HepG2 (cell line): ENCODE measurements at regions not wholly inside any gene's neighbourhood (a gene's known extent, or its start where the extent isn't known, plus 50 kb on each side); places are given as distances from the start of the nearest gene placed in this dataset.

Experiments used
- ARNT ChIP-seq: fragments of 450-650 bp; IDR thresholded peaks from 2 replicates; pipeline ENCODE4 v1.6.1; 2017
- ETV6 ChIP-seq: sonication (generic); formaldehyde crosslinking; conservative IDR thresholded peaks from 2 replicates; pipeline ENCODE4 v1.4.0; 2020; ENCODE audit warnings: missing genetic modification reagents
- JUND ChIP-seq: sonication (generic); formaldehyde crosslinking; IDR thresholded peaks from 2 replicates; pipeline ENCODE4 v1.8.0; 2022; ENCODE audit warnings: mild to moderate bottlenecking, missing genetic modification reagents
- KAT7 ChIP-seq: IDR thresholded peaks from 2 replicates; pipeline ENCODE4 v1.6.1; 2018; ENCODE audit warnings: borderline replicate concordance, missing compliant biosample characterization
- MEIS2 ChIP-seq: sonication (generic); formaldehyde crosslinking; IDR thresholded peaks from 2 replicates; pipeline ENCODE4 v1.9.0; 2021; ENCODE audit warnings: mild to moderate bottlenecking, missing genetic modification reagents
- NCOR1 ChIP-seq: fragments of 200-600 bp; sonication (generic); IDR thresholded peaks from 2 replicates; pipeline ENCODE4 v1.7.0; 2017; ENCODE audit warnings: antibody characterized with exemption, low read length, borderline replicate concordance
- NFKBIZ ChIP-seq: IDR thresholded peaks from 2 replicates; pipeline ENCODE4 v1.6.1; 2018; ENCODE audit warnings: missing genetic modification reagents, missing compliant biosample characterization
- RORA ChIP-seq: sonication (generic); formaldehyde crosslinking; IDR thresholded peaks from 2 replicates; pipeline ENCODE4 v1.5.0; 2020; ENCODE audit warnings: mild to moderate bottlenecking, missing genetic modification reagents, moderate library complexity
- SAFB2 ChIP-seq: sonication (generic); formaldehyde crosslinking; IDR thresholded peaks from 2 replicates; pipeline ENCODE4 v1.5.1; 2020; ENCODE audit warnings: missing genetic modification reagents, low read depth, mild to moderate bottlenecking, borderline replicate concordance
- SALL2 ChIP-seq: sonication (generic); formaldehyde crosslinking; IDR thresholded peaks from 2 replicates; pipeline ENCODE4 v1.8.1; 2023; ENCODE audit warnings: mild to moderate bottlenecking, missing genetic modification reagents, inconsistent platforms
- XBP1 ChIP-seq: sonication (generic); formaldehyde crosslinking; IDR thresholded peaks from 2 replicates; pipeline ENCODE4 v1.5.0; 2020; ENCODE audit warnings: missing genetic modification reagents
- ZBTB1 ChIP-seq: sonication (generic); formaldehyde crosslinking; IDR thresholded peaks from 2 replicates; pipeline ENCODE4 v1.4.0; 2020; ENCODE audit warnings: missing genetic modification reagents, borderline replicate concordance
- ZNF24 ChIP-seq: fragments of 450-650 bp; IDR thresholded peaks from 2 replicates; pipeline ENCODE4 v1.6.1; 2017; ENCODE audit warnings: antibody characterized with exemption, mild to moderate bottlenecking
- ZNF264 ChIP-seq: sonication (generic); formaldehyde crosslinking; IDR thresholded peaks from 2 replicates; pipeline ENCODE4 v1.4.0; 2020; ENCODE audit warnings: missing genetic modification reagents
- ZNF317 ChIP-seq: sonication (generic); formaldehyde crosslinking; IDR thresholded peaks from 2 replicates; pipeline ENCODE4 v1.5.0; 2020; ENCODE audit warnings: mild to moderate bottlenecking, missing genetic modification reagents
- ZNF331 ChIP-seq: sonication (generic); formaldehyde crosslinking; IDR thresholded peaks from 2 replicates; pipeline ENCODE4 v1.4.0; 2020; ENCODE audit warnings: missing genetic modification reagents
- ZNF629 ChIP-seq: sonication (generic); formaldehyde crosslinking; conservative IDR thresholded peaks from 2 replicates; pipeline ENCODE4 v1.5.0; 2020; ENCODE audit warnings: missing genetic modification reagents
- ZSCAN12 ChIP-seq: sonication (generic); formaldehyde crosslinking; IDR thresholded peaks from 2 replicates; pipeline ENCODE4 v1.9.0; 2021; ENCODE audit warnings: mild to moderate bottlenecking, missing genetic modification reagents
- TF ChIP-seq, protein P1 (sequence below): sonication (generic); formaldehyde crosslinking; IDR thresholded peaks from 2 replicates; pipeline ENCODE4 v1.8.0; 2023; ENCODE audit warnings: mild to moderate bottlenecking, missing genetic modification reagents
- TF ChIP-seq, protein P2 (sequence below): sonication (generic); formaldehyde crosslinking; IDR thresholded peaks from 2 replicates; pipeline ENCODE4 v1.9.0; 2021; ENCODE audit warnings: missing genetic modification reagents, borderline replicate concordance
- TF ChIP-seq, protein P3 (sequence below): sonication (generic); formaldehyde crosslinking; IDR thresholded peaks from 2 replicates; pipeline ENCODE4 v1.5.1; 2020; ENCODE audit warnings: missing genetic modification reagents, mild to moderate bottlenecking, borderline replicate concordance
- TF ChIP-seq, protein P4 (sequence below): IDR thresholded peaks from 2 replicates; pipeline ENCODE4 v1.6.1; 2016; ENCODE audit warnings: missing compliant biosample characterization, missing genetic modification reagents, borderline replicate concordance
- TF ChIP-seq, protein P5 (sequence below): IDR thresholded peaks from 2 replicates; pipeline ENCODE4 v1.6.1; 2016; ENCODE audit warnings: low read depth, control low read depth

DNA sequence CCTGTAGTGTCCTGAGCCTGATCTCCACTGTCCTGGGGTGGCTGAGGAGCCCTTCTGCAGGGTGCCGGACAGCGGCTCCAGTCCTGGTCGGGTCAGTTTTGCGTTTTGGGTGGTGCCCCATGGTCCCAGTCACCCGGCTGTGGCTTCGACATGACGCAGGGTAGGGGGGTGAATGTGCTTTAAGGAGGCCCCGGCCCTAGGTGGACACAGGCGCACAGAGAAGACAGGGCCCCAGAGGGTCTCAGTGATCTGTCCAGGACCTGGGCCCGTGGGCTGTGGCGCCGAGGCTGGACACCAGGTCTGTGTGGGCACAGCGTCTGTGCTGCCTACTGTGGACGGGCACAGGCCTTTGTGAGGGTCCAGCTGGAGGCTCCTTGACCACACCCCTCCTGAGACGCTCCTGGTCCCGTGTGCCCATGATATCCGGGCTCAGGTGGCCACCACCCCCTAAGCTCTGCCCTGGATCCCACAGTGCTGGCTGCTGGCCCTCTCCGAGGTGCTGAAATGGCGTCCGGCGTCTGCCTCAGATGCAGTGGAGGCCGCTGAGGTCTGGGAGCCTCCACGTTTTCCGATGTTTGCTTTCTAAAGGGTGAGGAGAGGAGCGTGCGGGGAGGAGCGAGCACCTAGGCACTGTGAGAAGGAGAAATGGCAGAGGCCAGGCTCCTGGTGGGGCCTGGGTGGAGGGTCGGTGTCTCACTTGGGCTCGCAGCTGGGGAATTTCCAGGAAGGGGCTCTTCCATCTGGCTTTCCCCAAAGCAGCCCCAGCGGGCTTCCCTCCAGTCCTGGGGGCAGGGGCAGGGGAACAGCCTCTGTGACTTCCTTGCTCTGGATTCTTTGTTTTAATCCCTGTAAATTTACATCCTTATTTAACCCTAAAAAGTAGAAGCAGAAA, 56.1 kb upstream of the ACSF3 start (continued):
- TF ChIP-seq ZNF629 (no peak), ETV6 (no peak), ARNT (no peak), ZSCAN12 (CRISPR knock-in tag) (no peak), ZNF24 (no peak), XBP1 (0 out of 2 replicates have a peak, but pooled peaks have one; percentile 66), RORA (CRISPR knock-in tag) (no peak), NFKBIZ (CRISPR knock-in tag) (no peak), SAFB2 (no peak), ZNF264 (CRISPR knock-in tag) (no peak), JUND (CRISPR knock-in tag) (no peak), ZNF317 (CRISPR knock-in tag) (no peak), NCOR1 (no peak), KAT7 (no peak), ZNF331 (CRISPR knock-in tag) (peak; percentile 67; the same call in 1 of the 2 replicates), SALL2 (CRISPR knock-in tag) (no peak), MEIS2 (CRISPR knock-in tag) (no peak), ZBTB1 (CRISPR knock-in tag) (no peak)
- TF ChIP-seq, protein P1, sequence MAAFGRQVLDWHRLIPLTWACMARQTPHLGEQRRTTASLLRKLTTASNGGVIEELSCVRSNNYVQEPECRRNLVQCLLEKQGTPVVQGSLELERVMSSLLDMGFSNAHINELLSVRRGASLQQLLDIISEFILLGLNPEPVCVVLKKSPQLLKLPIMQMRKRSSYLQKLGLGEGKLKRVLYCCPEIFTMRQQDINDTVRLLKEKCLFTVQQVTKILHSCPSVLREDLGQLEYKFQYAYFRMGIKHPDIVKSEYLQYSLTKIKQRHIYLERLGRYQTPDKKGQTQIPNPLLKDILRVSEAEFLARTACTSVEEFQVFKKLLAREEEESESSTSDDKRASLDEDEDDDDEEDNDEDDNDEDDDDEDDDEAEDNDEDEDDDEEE (CRISPR knock-in tag) = no peak
- TF ChIP-seq, protein P2, sequence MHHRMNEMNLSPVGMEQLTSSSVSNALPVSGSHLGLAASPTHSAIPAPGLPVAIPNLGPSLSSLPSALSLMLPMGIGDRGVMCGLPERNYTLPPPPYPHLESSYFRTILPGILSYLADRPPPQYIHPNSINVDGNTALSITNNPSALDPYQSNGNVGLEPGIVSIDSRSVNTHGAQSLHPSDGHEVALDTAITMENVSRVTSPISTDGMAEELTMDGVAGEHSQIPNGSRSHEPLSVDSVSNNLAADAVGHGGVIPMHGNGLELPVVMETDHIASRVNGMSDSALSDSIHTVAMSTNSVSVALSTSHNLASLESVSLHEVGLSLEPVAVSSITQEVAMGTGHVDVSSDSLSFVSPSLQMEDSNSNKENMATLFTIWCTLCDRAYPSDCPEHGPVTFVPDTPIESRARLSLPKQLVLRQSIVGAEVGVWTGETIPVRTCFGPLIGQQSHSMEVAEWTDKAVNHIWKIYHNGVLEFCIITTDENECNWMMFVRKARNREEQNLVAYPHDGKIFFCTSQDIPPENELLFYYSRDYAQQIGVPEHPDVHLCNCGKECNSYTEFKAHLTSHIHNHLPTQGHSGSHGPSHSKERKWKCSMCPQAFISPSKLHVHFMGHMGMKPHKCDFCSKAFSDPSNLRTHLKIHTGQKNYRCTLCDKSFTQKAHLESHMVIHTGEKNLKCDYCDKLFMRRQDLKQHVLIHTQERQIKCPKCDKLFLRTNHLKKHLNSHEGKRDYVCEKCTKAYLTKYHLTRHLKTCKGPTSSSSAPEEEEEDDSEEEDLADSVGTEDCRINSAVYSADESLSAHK (CRISPR knock-in tag) = no peak
- TF ChIP-seq, protein P3, sequence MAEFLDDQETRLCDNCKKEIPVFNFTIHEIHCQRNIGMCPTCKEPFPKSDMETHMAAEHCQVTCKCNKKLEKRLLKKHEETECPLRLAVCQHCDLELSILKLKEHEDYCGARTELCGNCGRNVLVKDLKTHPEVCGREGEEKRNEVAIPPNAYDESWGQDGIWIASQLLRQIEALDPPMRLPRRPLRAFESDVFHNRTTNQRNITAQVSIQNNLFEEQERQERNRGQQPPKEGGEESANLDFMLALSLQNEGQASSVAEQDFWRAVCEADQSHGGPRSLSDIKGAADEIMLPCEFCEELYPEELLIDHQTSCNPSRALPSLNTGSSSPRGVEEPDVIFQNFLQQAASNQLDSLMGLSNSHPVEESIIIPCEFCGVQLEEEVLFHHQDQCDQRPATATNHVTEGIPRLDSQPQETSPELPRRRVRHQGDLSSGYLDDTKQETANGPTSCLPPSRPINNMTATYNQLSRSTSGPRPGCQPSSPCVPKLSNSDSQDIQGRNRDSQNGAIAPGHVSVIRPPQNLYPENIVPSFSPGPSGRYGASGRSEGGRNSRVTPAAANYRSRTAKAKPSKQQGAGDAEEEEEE (CRISPR knock-in tag) = no peak
- TF ChIP-seq, protein P4, sequence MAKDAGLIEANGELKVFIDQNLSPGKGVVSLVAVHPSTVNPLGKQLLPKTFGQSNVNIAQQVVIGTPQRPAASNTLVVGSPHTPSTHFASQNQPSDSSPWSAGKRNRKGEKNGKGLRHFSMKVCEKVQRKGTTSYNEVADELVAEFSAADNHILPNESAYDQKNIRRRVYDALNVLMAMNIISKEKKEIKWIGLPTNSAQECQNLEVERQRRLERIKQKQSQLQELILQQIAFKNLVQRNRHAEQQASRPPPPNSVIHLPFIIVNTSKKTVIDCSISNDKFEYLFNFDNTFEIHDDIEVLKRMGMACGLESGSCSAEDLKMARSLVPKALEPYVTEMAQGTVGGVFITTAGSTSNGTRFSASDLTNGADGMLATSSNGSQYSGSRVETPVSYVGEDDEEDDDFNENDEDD (CRISPR knock-in tag) = no peak; the same call in 1 of the 2 replicates
- TF ChIP-seq, protein P5, sequence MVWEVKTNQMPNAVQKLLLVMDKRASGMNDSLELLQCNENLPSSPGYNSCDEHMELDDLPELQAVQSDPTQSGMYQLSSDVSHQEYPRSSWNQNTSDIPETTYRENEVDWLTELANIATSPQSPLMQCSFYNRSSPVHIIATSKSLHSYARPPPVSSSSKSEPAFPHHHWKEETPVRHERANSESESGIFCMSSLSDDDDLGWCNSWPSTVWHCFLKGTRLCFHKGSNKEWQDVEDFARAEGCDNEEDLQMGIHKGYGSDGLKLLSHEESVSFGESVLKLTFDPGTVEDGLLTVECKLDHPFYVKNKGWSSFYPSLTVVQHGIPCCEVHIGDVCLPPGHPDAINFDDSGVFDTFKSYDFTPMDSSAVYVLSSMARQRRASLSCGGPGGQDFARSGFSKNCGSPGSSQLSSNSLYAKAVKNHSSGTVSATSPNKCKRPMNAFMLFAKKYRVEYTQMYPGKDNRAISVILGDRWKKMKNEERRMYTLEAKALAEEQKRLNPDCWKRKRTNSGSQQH (CRISPR knock-in tag) = peak; percentile 57; the same call in 1 of the 2 replicates
